Heart right ventricle (tissue), 16 donors: ENCODE measurements at regions not wholly inside any gene's neighbourhood (a gene's known extent, or its start where the extent isn't known, plus 50 kb on each side); places are given as distances from the start of the nearest gene placed in this dataset.
A peak's percentile ranks its signal among the peaks of the same experiment; 100 is the strongest.

Experiments
- ATAC-seq, 8 donors: fragments of 200-7000 bp; cut with Tn5 transposase; one replicate each; pipeline ENCODE4 v1.9.1; 2020; ENCODE audit warnings: mild to moderate bottlenecking in 8 of 8, moderate library complexity in 8 of 8, moderate number of reproducible peaks in 1 of 8
- DNase-seq, 2 donors: peaks; one replicate each; pipeline ENCODE4 v3.0.0-alpha.2; 2020
- H3K27ac ChIP-seq, 10 donors: fragments of 200-600 bp; sonication (generic) in 2 of 10; one replicate each; pipeline versions ENCODE4 v1.5.0 to v1.8.0; 2020 to 2022; ENCODE audit warnings: mild to moderate bottlenecking in 3 of 10
- H3K27me3 ChIP-seq, 7 donors: fragments of 200-600 bp; one replicate each; pipeline ENCODE4 v1.8.0; 2021 to 2022; ENCODE audit warnings: mild to moderate bottlenecking in 2 of 7
- H3K36me3 ChIP-seq, 9 donors: fragments of 200-600 bp; sonication (generic) in 1 of 9; one replicate each; pipeline versions ENCODE4 v1.5.0 to v1.8.0; 2020 to 2022; ENCODE audit warnings: mild to moderate bottlenecking in 2 of 9
- H3K4me1 ChIP-seq, 9 donors: fragments of 200-600 bp; sonication (generic) in 1 of 9; one replicate each; pipeline versions ENCODE4 v1.5.0 to v1.8.0; 2020 to 2022; ENCODE audit warnings: mild to moderate bottlenecking in 4 of 9
- H3K4me3 ChIP-seq, 10 donors: fragments of 200-600 bp; sonication (generic) in 2 of 10; one replicate each; pipeline versions ENCODE4 v1.5.0 to v1.8.0; 2020 to 2022; ENCODE audit warnings: mild to moderate bottlenecking in 7 of 10, moderate library complexity in 2 of 10
- H3K9me3 ChIP-seq, 11 donors: fragments of 200-600 bp in 10 of 11; sonication (generic) in 2 of 11; one replicate each; pipeline versions ENCODE4 v1.5.0 to v1.8.0; 2013 to 2022; ENCODE audit warnings: mild to moderate bottlenecking in 2 of 11, control low read depth in 1 of 11, moderate library complexity in 1 of 11
- WGBS, 2 donors: extraction: QIAGEN DNeasy Blood & Tissue Kit; methylation state at CpG; one replicate each; pipeline ENCODE4 v1.1.7; 2013; ENCODE audit warnings: inconsistent platforms in 1 of 2; 5-methylcytosine and 5-hydroxymethylcytosine counted together
- intact Hi-C, 10 donors: fragments of 100-400 bp; cut with DNase I; formaldehyde crosslinking; loops; one replicate each; pipeline versions ENCODE4 v1.11.1 to v1.14.2; 2022
- TF ChIP-seq, protein P1 (sequence below), 9 donors: fragments of 200-600 bp; sonication (generic) in 2 of 9; IDR thresholded peaks; one replicate each; pipeline versions ENCODE4 v1.5.0 to v1.8.0; 2021 to 2022; ENCODE audit warnings: antibody characterized with exemption in 9 of 9, mild to moderate bottlenecking in 5 of 9, moderate library complexity in 1 of 9
- donor health status: Arrhythmogenic right ventricular cardiomyopathy.
- donor health status: ischemic (EF 13 %, LVEDD 7.1; RV severe dilation, severe dysfunction).
- donor health status: healthy with polysubstance abuse.
- donor health status: DM: no; HTN: yes; CAD: no.
- donor health status: DM: no; HTN: no; CAD: no.
- donor health status: ischemic (EF 25% LVEDD 6.9; RV normal size, moderate dysfunction).
- donor health status: ischemic (EF 25% LVEDD 5.7; RV mildly dilated, moderate dysfunction).
- donor health status: healthy.
- donor health status: DM: yes; HTN: yes; CAD: no.
- donor health status: Ischemic cardiomyopathy.
- donor health status: ischemic (EF 35%, LVEDD 5.7; RV mildly dilated, moderate dysfunction).
- donor health status: nonischemic (EF 11% LVEDD 7.7; RV severe dilation, severe dysfunction).
- donor health status: DM: yes; HTN: yes; CAD: no.
- donor health status: PGD.
- donor health status: ischemic (EF 29% LVEDD 5.4; RV normal size, mild dysfunction).
- donor health status: nonischemic (EF 23%, LVEDD 6.1; RV moderate dilation, normal function).

DNA sequence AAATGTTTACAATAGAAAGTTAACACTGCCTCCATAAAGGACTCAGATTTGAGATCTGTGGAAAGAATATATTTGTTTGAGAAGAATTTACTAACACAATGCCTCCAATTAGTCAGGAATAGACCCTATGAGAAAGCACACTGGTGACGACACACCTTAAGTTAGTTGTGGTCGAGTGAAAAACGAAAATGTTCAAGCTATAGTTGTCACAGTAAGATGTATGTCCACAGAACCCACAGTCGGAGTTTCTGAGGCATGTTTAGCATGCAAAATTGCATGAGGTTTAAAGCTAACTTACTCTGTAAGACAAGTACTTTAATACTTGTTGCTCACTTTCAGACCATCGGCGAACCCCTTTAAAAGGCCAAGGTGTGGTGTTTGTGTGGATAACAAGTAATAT lies 69.9 kb upstream of the SIPA1L2 start:
- peaks cover 0 to 9% (median 0%) of the 10 kb centered on the region in 9 donors for H3K4me1 ChIP-seq
- H3K27me3 ChIP-seq: peaks cover 0 to 5% (median 0%) of the 10 kb centered on the region in 7 donors
- DNase-seq: no peak
- intact Hi-C loops: no loop called here
- no peaks in the 10 kb centered on the region for H3K36me3 ChIP-seq
- 93 to 94% methylated on average over 6 of the region's 6 CpGs for WGBS, 2 donors
- H3K27ac ChIP-seq: no peak overlapping the region
- TF ChIP-seq, protein P1, sequence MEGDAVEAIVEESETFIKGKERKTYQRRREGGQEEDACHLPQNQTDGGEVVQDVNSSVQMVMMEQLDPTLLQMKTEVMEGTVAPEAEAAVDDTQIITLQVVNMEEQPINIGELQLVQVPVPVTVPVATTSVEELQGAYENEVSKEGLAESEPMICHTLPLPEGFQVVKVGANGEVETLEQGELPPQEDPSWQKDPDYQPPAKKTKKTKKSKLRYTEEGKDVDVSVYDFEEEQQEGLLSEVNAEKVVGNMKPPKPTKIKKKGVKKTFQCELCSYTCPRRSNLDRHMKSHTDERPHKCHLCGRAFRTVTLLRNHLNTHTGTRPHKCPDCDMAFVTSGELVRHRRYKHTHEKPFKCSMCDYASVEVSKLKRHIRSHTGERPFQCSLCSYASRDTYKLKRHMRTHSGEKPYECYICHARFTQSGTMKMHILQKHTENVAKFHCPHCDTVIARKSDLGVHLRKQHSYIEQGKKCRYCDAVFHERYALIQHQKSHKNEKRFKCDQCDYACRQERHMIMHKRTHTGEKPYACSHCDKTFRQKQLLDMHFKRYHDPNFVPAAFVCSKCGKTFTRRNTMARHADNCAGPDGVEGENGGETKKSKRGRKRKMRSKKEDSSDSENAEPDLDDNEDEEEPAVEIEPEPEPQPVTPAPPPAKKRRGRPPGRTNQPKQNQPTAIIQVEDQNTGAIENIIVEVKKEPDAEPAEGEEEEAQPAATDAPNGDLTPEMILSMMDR (IDR thresholded peaks at IDR 0.05): no peak
- no peaks in the 10 kb centered on the region for H3K9me3 ChIP-seq
- ATAC-seq: no peak
- H3K4me3 ChIP-seq: no peak overlapping the region

GRCh38 chr1:232702911-232703310 lies 73.0 kb upstream of the SIPA1L2 start:
- TF ChIP-seq, protein P1 (IDR thresholded peaks at IDR 0.05): no peak
- no peak for ATAC-seq
- intact Hi-C loops: no loop called here

DNA sequence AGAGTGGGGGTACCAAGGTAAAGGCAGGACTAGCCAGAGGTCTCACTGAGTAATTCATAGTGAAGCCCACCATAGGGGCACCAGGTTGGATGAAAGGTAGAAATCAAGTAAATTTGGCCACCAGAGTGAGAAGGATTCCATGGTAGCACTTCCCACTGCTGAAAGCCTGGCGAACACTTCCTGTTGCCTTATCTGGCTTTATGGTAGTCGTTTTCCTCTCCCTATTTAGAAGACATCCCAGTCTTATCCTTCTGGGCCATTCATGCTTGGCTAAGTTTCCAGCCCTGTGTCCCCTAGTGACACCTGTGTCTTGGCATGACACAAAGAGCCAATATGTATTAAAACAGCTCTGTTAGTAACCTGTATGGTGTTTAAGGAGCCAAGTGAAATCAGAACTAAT lies 74.3 kb upstream of the SIPA1L2 start:
- H3K9me3 ChIP-seq: no peaks in the 10 kb centered on the region
- peaks cover 0 to 5% (median 0%) of the 10 kb centered on the region in 7 donors for H3K27me3 ChIP-seq
- intact Hi-C loops: no loop called here
- DNase-seq (no peak), ATAC-seq (no peak)
- no peak overlapping the region for H3K4me3 ChIP-seq
- no peaks in the 10 kb centered on the region for H3K36me3 ChIP-seq
- peaks cover 0 to 27% (median 0%) of the 10 kb centered on the region in 9 donors for H3K4me1 ChIP-seq
- H3K27ac ChIP-seq: peak overlapping the region in 1 of 10 donors; percentile 50
- 45 to 49% methylated on average over 2 of the region's 2 CpGs for WGBS, 2 donors
- TF ChIP-seq, protein P1 (IDR thresholded peaks at IDR 0.05): no peak

More at GRCh38 chr1:232702911-232703310, 73.0 kb upstream of the SIPA1L2 start:
- H3K27ac ChIP-seq: no peak overlapping the region
- peaks cover 0 to 5% (median 0%) of the 10 kb centered on the region in 7 donors for H3K27me3 ChIP-seq
- no peak overlapping the region for H3K4me3 ChIP-seq
- H3K4me1 ChIP-seq: peaks cover 0 to 27% (median 0%) of the 10 kb centered on the region in 9 donors
- no peak for DNase-seq
- no peaks in the 10 kb centered on the region for H3K9me3 ChIP-seq
- no peaks in the 10 kb centered on the region for H3K36me3 ChIP-seq
- 85 to 88% methylated on average over 5 of the region's 5 CpGs for WGBS, 2 donors

- H3K36me3 ChIP-seq: no peaks in the 10 kb centered on the region
- peaks cover 0 to 27% (median 0%) of the 10 kb centered on the region in 9 donors for H3K4me1 ChIP-seq
- DNase-seq (peak in 1 of 2 donors; percentile 9), ATAC-seq (peak in 6 of 8 donors; percentile 57 to 85 (median 74))
- H3K4me3 ChIP-seq: no peak overlapping the region
- peaks cover 0 to 5% (median 0%) of the 10 kb centered on the region in 7 donors for H3K27me3 ChIP-seq
- 73 to 82% methylated on average over 7 of the region's 7 CpGs for WGBS, 2 donors
- intact Hi-C loops: no loop called here
- H3K27ac ChIP-seq: peak overlapping the region in 1 of 10 donors; percentile 50
- TF ChIP-seq, protein P1 (IDR thresholded peaks at IDR 0.05): no peak
- H3K9me3 ChIP-seq: no peaks in the 10 kb centered on the region
Measured at GRCh38 chr1:232704694-232705680, 75.1 kb upstream of the SIPA1L2 start.
